ENCODE measurements at regions not wholly inside any gene's neighbourhood (a gene's known extent, or its start where the extent isn't known, plus 50 kb on each side); places are given as distances from the start of the nearest gene placed in this dataset.
"Not testable (repeated sequence)": the region's sequence is repeated elsewhere in the genome, so short reads cannot be mapped to it uniquely, and the experiment has no call there.

DNA sequence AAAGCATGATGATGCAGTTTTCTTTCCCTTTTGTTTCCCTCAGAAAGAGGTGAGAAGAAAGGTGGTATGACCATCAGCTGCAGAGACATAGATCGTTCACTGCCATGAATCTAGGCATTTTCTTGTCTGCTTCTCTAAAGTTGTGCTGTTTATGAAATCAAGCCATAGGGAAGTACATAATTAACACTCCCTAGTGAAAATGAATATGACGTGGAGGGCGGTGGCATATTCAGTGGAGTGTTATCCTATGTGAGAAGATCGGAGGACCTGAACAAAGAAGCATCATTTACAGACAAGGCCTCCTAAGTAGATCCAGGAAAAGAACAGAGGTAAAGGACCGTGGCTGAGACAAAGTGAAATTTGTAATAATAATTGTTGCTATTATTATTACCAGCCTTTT is 509.0 kb upstream of the SLC39A10 start:
- Histone ChIP-seq H3K27me3 (replicated peaks; ENCODE audit: control insufficient read depth, insufficient read depth, low read length, poor library complexity, severe bottlenecking) (no peaks in the 10 kb centered on the region), H3K27ac (ENCODE audit: insufficient read depth, low read length, poor library complexity, severe bottlenecking) (no peak overlapping the region), H3K4me1 (ENCODE audit: control insufficient read depth, insufficient read depth, low read length, poor library complexity, severe bottlenecking) (no peaks in the 10 kb centered on the region), H3K9me3 (ENCODE audit: control insufficient read depth, low read length) (no peaks in the 10 kb centered on the region), H3K4me3 (ENCODE audit: insufficient read depth, low read depth, low read length, poor library complexity, severe bottlenecking) (no peak overlapping the region), H3K36me3 (ENCODE audit: control insufficient read depth, insufficient read depth, low read length) (no peaks in the 10 kb centered on the region)
- DNase-seq, result no peak

DNA sequence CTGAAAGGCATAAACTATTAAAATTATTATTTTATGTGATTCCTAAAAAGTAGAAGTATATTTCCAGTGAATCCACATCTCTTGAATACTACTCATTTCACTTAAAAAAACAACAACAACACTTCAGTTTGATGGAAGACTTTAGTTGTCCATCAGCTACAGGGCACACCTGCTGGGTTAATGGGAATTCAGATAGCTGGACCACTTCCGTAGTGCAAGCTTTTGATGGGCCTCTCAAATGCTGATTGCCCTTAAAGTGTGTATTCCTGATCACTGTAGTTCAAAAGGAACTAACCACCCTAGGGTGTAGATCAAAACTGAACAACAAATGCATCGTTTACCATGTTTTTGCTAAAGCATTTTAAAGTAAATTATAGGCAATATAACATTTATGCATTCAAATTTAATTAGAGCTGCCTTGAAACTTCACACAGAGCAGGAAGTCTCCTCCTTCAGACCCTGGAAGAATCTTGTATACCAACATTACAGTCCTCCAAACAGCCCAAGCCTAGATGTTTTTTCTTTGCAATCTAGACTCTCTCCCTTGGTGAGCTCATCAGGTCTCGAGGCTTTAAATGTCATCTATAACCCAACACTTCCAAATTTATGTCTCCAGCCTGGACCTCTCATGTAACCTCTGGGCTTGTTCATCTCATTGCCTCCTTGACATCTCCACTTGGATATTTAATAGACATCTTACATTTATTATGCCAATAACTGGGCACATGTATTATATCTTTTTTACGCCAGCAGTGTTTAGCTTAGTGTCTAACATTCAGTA is 510.1 kb upstream of the SLC39A10 start:
- DNase-seq, result no peak
- Histone ChIP-seq H3K27ac (ENCODE audit: insufficient read depth, low read length, poor library complexity, severe bottlenecking) (no peak overlapping the region), H3K4me3 (ENCODE audit: insufficient read depth, low read depth, low read length, poor library complexity, severe bottlenecking) (no peak overlapping the region), H3K9me3 (ENCODE audit: control insufficient read depth, low read length) (no peaks in the 10 kb centered on the region), H3K27me3 (replicated peaks; ENCODE audit: control insufficient read depth, insufficient read depth, low read length, poor library complexity, severe bottlenecking) (no peaks in the 10 kb centered on the region), H3K4me1 (ENCODE audit: control insufficient read depth, insufficient read depth, low read length, poor library complexity, severe bottlenecking) (no peaks in the 10 kb centered on the region), H3K36me3 (ENCODE audit: control insufficient read depth, insufficient read depth, low read length) (no peaks in the 10 kb centered on the region)

DNA sequence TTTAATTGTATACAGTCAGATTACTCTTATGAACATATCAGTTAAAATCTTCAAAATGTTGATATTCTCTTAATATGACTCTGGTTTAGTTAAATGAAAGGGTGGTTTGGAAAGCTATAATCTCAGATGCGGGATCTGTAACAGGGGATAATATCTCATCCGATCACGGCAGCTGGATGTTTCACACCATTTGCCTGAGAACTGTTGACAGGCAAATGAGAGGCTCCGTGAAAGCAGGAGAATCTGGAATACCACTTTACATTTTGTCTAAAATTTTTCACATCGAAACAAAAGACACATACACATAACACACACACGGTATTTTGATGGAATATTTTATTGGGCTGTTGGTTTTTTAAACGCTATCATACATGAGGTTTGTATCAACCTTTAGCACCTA is 518.6 kb upstream of the SLC39A10 start:
- H3K9me3 ChIP-seq (ENCODE audit: control insufficient read depth, low read length), result no peaks in the 10 kb centered on the region
- no peaks in the 10 kb centered on the region for H3K4me1 ChIP-seq (ENCODE audit: control insufficient read depth, insufficient read depth, low read length, poor library complexity, severe bottlenecking)
- no peak for DNase-seq
- no peaks in the 10 kb centered on the region for H3K36me3 ChIP-seq (ENCODE audit: control insufficient read depth, insufficient read depth, low read length)
- H3K27me3 ChIP-seq (replicated peaks; ENCODE audit: control insufficient read depth, insufficient read depth, low read length, poor library complexity, severe bottlenecking), result no peaks in the 10 kb centered on the region
- no peak overlapping the region for H3K27ac ChIP-seq (ENCODE audit: insufficient read depth, low read length, poor library complexity, severe bottlenecking)
- no peak overlapping the region for H3K4me3 ChIP-seq (ENCODE audit: insufficient read depth, low read depth, low read length, poor library complexity, severe bottlenecking)

DNA sequence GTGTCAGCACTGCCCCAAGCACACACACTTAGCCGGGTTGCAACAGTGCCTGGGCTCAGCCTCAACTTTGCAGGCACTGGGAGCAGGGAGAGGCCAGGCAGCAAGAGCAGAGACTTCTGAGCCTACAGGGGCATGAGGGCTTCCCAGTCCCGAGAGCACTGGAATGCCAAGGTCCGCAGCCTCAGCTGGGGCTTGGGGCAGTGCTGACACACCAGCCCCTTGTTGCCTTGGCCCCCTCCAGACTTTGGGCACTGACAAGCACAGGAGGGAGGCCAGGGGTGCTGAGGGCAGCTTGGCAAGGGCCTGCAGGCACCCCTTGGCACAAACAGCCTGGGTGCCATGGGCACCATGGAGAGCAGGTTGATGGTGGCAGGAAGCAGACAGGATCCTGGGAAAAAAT is 531.1 kb upstream of the SLC39A10 start:
- H3K36me3 ChIP-seq (ENCODE audit: control insufficient read depth, insufficient read depth, low read length); H3K4me3 ChIP-seq (ENCODE audit: insufficient read depth, low read depth, low read length, poor library complexity, severe bottlenecking); H3K27me3 ChIP-seq (replicated peaks; ENCODE audit: control insufficient read depth, insufficient read depth, low read length, poor library complexity, severe bottlenecking); H3K9me3 ChIP-seq (ENCODE audit: control insufficient read depth, low read length); H3K27ac ChIP-seq (ENCODE audit: insufficient read depth, low read length, poor library complexity, severe bottlenecking); DNase-seq; H3K4me1 ChIP-seq (ENCODE audit: control insufficient read depth, insufficient read depth, low read length, poor library complexity, severe bottlenecking): not testable (repeated sequence)

DNA sequence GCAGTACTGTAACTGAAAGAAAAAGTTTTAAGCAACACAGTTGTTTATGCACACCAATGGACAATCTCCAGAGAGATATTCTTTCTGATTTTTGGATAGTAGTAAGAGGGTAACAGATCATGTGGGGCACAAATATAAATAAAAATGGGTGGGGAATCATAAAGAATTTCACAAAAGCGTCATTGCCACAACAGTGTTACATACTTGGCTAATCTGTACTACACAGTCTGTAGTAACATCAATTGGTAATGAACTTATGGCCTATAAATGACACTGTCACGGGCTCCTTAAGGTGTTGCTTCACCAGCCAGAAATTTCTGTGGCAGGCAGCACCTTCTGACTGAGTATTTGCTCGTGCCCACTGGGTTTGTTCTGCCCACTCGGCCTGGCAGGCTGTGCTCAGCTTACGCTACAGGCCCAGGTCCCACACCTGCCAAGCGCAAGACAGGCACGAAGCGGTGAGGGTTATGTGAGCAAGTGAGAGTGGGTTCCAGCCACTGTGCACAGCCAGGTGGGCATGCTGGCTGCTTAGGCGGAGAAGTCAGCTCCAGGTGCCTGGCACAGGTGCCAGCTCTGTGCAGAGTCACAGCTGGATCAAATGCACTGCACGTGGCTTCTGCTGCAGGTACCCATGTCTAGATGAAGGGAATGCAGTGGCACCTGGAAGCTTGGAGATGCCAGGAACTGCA is 532.5 kb upstream of the SLC39A10 start:
- Histone ChIP-seq H3K4me1 (ENCODE audit: control insufficient read depth, insufficient read depth, low read length, poor library complexity, severe bottlenecking) (no peaks in the 10 kb centered on the region), H3K27me3 (replicated peaks; ENCODE audit: control insufficient read depth, insufficient read depth, low read length, poor library complexity, severe bottlenecking) (no peaks in the 10 kb centered on the region), H3K4me3 (ENCODE audit: insufficient read depth, low read depth, low read length, poor library complexity, severe bottlenecking) (no peak overlapping the region), H3K36me3 (ENCODE audit: control insufficient read depth, insufficient read depth, low read length) (no peaks in the 10 kb centered on the region), H3K27ac (ENCODE audit: insufficient read depth, low read length, poor library complexity, severe bottlenecking) (no peak overlapping the region), H3K9me3 (ENCODE audit: control insufficient read depth, low read length) (no peaks in the 10 kb centered on the region)
- no peak for DNase-seq

DNA sequence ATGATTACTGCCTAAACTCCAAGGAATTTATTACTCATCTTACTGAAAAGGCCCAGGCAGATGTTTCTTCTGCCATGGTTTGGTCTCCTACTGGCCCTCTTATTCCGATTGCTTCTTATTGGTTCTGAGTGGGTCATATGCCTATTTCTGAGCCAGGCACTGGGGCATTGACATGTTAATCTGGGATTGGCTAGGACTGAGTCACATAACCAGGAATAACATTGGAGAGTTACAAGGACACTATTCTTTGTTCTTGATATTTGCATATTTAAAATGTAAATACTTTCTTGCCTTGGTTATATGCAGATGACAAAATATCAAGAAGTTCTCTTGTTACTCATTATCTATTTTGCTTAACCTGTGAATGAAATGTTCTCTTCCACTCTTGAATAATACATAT is 534.4 kb upstream of the SLC39A10 start:
- Histone ChIP-seq H3K27me3 (replicated peaks; ENCODE audit: control insufficient read depth, insufficient read depth, low read length, poor library complexity, severe bottlenecking) (no peaks in the 10 kb centered on the region), H3K4me3 (ENCODE audit: insufficient read depth, low read depth, low read length, poor library complexity, severe bottlenecking) (no peak overlapping the region), H3K9me3 (ENCODE audit: control insufficient read depth, low read length) (no peaks in the 10 kb centered on the region), H3K27ac (ENCODE audit: insufficient read depth, low read length, poor library complexity, severe bottlenecking) (no peak overlapping the region), H3K36me3 (ENCODE audit: control insufficient read depth, insufficient read depth, low read length) (no peaks in the 10 kb centered on the region), H3K4me1 (ENCODE audit: control insufficient read depth, insufficient read depth, low read length, poor library complexity, severe bottlenecking) (no peaks in the 10 kb centered on the region)
- DNase-seq, result no peak

DNA sequence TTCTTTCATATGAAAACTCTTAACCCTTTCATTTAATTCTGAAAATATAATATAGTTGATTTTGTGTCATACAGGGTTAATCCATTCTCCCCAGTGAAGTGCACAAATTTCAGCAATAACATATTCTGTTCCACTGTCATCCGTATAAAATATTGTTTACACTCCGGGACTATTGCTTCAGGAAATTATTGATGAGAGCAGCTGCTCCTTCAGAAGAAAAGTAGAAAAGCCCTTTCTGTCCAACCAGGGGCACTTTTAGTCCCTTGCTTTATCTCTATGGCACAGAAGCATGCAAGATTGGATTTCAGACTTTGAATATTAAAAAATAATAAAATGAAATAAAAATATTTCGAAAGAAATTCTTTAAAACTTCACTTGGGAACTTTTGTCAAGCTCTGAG is 535.7 kb upstream of the SLC39A10 start:
- DNase-seq, result no peak
- H3K4me3 ChIP-seq (ENCODE audit: insufficient read depth, low read depth, low read length, poor library complexity, severe bottlenecking), result no peak overlapping the region
- no peaks in the 10 kb centered on the region for H3K36me3 ChIP-seq (ENCODE audit: control insufficient read depth, insufficient read depth, low read length)
- H3K27ac ChIP-seq (ENCODE audit: insufficient read depth, low read length, poor library complexity, severe bottlenecking), result no peak overlapping the region
- no peaks in the 10 kb centered on the region for H3K27me3 ChIP-seq (replicated peaks; ENCODE audit: control insufficient read depth, insufficient read depth, low read length, poor library complexity, severe bottlenecking)
- H3K9me3 ChIP-seq (ENCODE audit: control insufficient read depth, low read length), result no peaks in the 10 kb centered on the region
- H3K4me1 ChIP-seq (ENCODE audit: control insufficient read depth, insufficient read depth, low read length, poor library complexity, severe bottlenecking), result no peaks in the 10 kb centered on the region

DNA sequence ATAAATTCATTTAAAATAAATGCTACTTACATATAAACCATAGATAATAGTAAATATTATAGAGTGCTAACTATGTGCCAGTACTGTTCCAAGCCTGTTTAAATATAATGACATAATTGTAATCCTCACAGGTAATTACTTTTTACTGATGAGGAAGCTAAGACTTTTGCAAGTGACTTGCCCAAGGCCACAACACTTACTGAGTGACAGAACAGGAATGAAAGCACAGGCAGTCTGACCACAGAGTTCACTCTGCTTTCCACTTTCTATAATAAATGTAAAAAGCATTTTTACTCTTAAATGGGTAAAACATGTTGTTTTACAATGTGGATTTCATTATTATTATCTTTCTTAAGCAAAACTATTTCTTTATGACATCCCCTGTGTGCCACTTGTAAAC is 537.8 kb upstream of the SLC39A10 start:
- Histone ChIP-seq H3K36me3 (ENCODE audit: control insufficient read depth, insufficient read depth, low read length) (no peaks in the 10 kb centered on the region), H3K9me3 (ENCODE audit: control insufficient read depth, low read length) (no peaks in the 10 kb centered on the region), H3K4me1 (ENCODE audit: control insufficient read depth, insufficient read depth, low read length, poor library complexity, severe bottlenecking) (no peaks in the 10 kb centered on the region), H3K4me3 (ENCODE audit: insufficient read depth, low read depth, low read length, poor library complexity, severe bottlenecking) (no peak overlapping the region), H3K27ac (ENCODE audit: insufficient read depth, low read length, poor library complexity, severe bottlenecking) (no peak overlapping the region), H3K27me3 (replicated peaks; ENCODE audit: control insufficient read depth, insufficient read depth, low read length, poor library complexity, severe bottlenecking) (no peaks in the 10 kb centered on the region)
- DNase-seq, result no peak

DNA sequence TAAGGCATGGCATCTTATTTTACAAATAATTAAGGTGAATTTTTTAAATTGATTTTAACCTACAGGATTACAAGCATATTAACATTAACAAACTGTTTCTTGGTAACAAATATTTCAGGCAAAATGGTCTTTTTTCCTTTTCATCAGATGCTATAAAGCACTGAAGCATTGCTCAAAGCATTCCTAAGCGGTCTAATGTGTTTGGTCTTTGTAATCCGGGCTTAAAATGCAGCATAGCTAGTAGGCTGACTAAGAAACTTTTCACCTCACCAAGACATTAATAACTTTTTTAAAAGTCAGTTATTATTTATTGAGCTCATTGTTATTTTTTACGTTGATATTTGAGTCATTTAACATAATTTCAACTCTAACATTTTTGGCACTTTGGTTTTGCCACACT is 538.8 kb upstream of the SLC39A10 start:
- Histone ChIP-seq H3K4me3 (ENCODE audit: insufficient read depth, low read depth, low read length, poor library complexity, severe bottlenecking) (no peak overlapping the region), H3K4me1 (ENCODE audit: control insufficient read depth, insufficient read depth, low read length, poor library complexity, severe bottlenecking) (no peaks in the 10 kb centered on the region), H3K27ac (ENCODE audit: insufficient read depth, low read length, poor library complexity, severe bottlenecking) (no peak overlapping the region), H3K9me3 (ENCODE audit: control insufficient read depth, low read length) (no peaks in the 10 kb centered on the region), H3K36me3 (ENCODE audit: control insufficient read depth, insufficient read depth, low read length) (no peaks in the 10 kb centered on the region), H3K27me3 (replicated peaks; ENCODE audit: control insufficient read depth, insufficient read depth, low read length, poor library complexity, severe bottlenecking) (no peaks in the 10 kb centered on the region)
- DNase-seq, result no peak

DNA sequence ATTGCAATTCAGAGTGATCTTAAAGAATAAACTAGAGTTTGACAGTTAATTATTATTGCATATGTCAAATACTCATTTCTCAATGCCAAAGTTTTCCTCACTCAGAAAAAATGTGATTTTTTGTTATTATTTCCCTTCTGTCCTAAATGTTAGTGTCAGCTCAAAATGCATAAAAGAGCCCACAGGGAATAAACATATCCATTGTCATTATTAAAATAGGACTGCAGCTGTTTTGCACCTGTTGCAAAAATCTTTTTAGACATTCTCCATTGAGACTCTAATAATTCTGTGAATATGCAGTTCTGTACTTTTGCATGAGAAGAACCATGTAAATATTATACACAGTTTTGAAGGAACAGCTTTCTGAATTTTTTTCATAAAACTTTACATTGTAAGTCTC is 540.0 kb upstream of the SLC39A10 start:
- no peaks in the 10 kb centered on the region for H3K27me3 ChIP-seq (replicated peaks; ENCODE audit: control insufficient read depth, insufficient read depth, low read length, poor library complexity, severe bottlenecking)
- DNase-seq, result no peak
- H3K36me3 ChIP-seq (ENCODE audit: control insufficient read depth, insufficient read depth, low read length), result no peaks in the 10 kb centered on the region
- H3K27ac ChIP-seq (ENCODE audit: insufficient read depth, low read length, poor library complexity, severe bottlenecking), result no peak overlapping the region
- H3K9me3 ChIP-seq (ENCODE audit: control insufficient read depth, low read length), result no peaks in the 10 kb centered on the region
- no peak overlapping the region for H3K4me3 ChIP-seq (ENCODE audit: insufficient read depth, low read depth, low read length, poor library complexity, severe bottlenecking)
- H3K4me1 ChIP-seq (ENCODE audit: control insufficient read depth, insufficient read depth, low read length, poor library complexity, severe bottlenecking), result no peaks in the 10 kb centered on the region
